ENCODE measurements at regions not wholly inside any gene's neighbourhood (a gene's known extent, or its start where the extent isn't known, plus 50 kb on each side); places are given as distances from the start of the nearest gene placed in this dataset.
"Not testable (repeated sequence)": the region's sequence is repeated elsewhere in the genome, so short reads cannot be mapped to it uniquely, and the experiment has no call there.

DNA sequence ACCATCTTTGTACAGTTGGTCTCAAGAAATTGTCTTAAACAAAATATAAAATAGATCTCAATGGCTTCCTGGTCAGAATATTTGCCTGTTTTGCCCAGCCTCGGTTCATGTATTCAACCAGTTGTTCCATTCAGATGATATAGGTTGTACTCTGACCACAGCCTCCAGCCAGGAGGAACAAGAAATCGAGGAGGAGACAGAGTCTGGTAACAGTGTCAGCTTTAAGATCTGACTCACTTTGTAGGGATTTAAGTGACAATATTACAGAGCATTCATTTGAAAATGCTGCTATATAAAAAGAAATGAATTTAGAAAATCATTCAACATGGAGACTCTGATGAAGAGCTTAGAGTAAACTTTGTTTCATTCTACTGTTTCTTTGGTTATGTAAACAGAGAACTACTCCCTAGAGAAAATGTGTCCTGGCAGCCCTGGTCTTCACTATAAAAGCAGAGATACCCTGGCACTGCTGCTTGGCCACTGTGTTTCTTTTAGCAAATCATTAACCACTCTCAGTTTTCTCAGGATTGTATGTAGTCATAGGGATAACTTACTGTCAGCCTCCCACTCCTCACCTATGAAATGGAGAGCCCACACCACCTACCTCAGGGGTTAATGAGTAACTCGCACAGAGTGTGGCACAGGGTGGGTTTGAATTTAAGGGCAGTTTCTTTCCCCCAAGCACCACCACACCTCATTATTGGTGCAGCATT, 53.5 kb downstream of the PAGE2 start:
- no peak for DNase-seq (ENCODE audit: low read depth, low spot score)

DNA sequence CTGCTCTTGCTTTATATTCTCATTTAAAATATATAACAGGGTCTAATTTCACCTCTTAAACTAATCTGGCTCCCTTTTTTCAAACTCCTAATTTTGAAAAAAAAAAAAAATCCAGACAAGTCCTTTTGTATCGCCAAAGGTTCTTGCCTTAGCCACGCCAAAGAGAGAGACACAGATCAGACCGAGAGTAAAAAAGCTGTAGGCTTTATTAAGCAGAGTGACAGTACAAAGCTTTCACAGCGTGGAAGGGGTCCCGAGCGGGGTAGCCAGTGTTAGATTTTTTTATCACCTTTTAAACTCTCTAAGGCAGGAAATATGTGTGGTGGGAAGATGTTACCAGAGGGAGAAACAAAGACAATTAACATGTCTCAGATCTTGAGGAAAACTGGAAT, 54.1 kb downstream of the PAGE2 start:
- no peak for DNase-seq (ENCODE audit: low read depth, low spot score)

DNA sequence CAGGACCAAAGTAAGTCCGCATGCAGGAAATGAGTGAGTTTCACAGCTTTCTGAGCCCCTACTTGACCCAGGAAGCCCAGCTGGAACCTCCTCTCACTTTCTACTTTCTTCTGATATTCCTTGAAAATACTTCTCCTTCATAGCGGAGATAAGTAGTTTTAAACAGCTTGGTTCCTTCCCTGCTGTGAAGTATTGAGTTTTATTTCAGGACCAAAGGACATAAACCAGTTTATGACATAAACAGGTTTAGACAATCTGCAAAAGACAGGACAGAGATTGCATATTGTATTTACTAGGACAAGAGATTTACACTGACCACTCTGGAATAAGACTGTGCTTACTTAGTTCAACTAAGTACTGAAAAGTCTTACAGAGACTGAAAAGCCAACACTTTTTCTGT, 54.8 kb downstream of the PAGE2 start:
- DNase-seq (ENCODE audit: low read depth, low spot score): no peak

DNA sequence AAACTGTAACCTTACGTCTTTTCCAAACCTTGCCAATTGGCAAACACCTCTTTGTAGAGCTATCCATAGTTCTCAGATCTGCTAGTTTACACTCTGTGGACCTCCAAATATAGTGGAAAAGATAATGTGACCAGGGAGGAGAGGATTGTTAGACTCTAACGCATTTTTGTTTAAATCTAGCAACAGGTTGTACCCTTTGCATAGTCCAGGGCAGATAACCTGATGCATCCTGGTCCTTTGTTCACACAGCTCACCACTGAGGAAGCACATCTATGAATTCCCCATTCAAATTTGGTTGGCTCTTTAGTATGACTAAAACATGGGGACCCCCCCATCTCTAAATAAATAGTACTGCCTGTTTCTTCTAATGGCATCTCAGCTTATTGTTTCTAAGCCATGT, 55.9 kb downstream of the PAGE2 start:
- no peak for DNase-seq (ENCODE audit: low read depth, low spot score)

DNA sequence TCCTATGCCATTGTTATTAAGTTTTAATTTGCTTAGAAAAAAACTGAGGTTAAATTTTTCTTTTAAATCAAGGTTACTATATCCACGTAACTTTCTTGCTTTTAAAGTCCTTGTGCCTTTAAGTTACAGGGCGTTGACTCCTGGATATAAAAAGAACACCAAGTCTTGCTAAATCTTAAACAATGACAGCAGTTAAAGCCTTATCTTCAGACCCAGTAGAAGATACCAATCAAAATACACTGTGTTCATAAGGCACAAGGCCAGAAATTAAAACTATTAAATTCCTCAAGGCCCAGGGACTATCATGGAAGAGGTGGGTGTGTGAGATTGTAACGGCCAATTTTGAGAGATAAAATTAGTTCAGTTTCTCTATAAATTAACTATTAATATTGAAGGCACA, 60.4 kb downstream of the PAGE2 start:
- DNase-seq (ENCODE audit: low read depth, low spot score): no peak

DNA sequence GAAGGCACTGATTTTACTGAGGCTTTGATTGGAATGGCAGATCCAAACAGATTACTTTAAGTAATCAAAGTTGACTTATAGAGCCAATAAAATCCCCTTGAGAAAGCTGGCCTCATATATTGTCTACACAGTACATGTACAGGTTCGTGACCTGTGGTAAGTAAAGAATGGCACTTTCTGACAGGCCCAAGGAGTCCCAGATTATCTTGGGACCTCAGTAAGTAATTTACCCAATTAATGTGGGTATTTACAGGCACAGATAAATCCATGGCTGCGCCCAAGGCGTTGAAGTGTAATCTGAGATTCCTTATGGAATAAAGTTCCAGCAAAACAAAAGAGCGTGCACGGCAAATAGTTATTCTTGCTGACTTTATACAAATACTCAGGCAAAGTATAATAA, 62.4 kb downstream of the PAGE2 start:
- DNase-seq (ENCODE audit: low read depth, low spot score): no peak

DNA sequence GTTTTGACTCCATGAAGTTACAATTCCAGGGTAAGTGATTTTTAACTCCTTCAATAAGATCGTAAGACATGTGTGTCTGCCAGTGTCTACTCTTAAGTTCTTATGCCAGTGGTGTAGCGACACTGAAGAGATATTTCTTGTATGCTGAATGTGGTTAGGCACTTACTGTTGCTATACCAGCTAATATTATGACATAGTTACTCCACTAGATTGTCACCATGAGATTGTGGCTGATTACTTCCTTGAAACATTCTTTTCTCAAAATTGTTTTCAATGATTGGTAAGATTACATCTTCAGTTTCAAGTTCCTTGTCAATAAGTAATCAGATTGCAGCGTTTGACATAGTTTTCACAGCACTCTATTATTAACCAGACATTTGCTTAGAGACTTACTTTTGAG, 60.6 kb upstream of the PAGE5 start:
- DNase-seq (ENCODE audit: low read depth, low spot score): no peak

DNA sequence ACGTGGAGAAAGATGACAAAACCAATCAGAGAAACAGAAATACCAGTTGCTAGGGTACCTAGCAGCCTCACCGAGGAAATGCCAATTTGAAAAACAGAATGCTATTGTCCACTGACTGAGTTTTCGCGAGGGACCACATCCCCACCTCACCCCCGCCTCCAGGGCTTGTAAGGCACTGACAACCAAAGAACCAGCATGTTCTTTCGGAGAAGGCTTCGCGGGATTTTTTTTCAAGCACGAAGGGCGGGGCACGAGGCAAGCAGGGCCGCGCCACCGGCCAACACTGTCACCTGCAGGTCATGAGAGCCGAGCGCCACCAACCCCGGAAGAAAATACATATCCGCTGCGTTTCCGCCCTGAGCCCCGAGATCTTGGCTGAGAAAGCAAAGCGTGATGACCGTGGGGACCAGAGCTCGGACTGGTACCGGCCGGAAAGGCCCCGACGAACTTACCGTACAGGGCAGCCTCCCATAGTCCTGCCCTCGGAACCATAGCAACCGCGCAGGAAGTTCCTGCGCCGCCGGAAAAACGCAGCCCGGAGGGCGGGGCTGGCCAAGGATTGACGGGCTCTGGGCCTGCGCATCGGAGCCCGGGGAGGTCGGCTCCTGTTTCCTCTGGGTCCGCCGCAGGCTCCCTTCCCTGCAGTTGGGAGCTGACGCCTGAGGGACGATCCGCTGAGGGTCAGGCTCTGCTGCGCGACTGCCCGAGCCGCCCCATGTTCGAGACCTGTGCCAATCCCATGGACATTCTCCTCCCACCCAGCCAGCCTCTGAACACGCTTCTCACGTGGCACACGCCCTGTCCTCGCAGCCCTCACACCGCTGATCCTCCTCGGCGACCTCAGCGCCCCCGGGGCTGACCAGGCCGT, 59.2 kb upstream of the PAGE5 start:
- peak; percentile 60 for DNase-seq (ENCODE audit: low read depth, low spot score)

DNA sequence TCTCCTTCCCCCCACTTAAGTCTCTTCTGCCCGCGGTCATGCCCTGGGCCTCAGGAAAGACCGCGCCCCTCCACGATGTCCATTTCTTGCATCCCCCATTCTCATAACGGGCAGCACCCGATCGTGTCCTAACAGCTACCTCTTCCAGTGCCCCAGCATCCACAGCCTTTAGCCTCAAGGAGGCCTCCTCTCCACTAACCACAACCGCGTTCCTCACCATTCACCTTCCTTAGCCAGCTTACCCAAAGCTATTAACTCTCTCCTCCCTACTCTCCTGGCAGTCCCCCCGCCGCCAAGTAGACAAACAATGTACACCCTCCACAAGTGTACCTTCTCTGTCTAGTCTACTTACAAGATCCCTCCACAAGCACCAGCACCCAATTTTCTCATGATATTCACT, 58.6 kb upstream of the PAGE5 start:
- DNase-seq (ENCODE audit: low read depth, low spot score): no peak

DNA sequence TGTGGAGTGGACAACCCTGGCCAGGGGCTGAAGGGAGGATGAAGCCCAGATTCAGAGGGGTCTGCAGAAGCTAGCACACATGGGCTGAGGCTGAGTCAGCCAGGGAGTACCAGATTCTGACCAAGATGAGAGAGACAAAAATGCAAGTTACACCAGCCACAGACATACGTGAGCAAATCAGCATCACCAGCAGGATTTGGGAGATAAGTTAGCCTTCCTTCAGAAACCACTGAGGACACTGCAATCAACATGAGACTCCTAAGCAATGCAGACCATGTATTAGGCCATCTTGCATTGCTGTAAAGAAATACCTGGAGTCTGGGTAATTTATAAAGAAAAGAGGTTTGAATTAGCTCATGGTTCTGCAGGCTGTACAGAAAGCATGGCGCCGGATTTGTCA, 57.0 kb upstream of the PAGE5 start:
- DNase-seq (ENCODE audit: low read depth, low spot score): no peak

DNA sequence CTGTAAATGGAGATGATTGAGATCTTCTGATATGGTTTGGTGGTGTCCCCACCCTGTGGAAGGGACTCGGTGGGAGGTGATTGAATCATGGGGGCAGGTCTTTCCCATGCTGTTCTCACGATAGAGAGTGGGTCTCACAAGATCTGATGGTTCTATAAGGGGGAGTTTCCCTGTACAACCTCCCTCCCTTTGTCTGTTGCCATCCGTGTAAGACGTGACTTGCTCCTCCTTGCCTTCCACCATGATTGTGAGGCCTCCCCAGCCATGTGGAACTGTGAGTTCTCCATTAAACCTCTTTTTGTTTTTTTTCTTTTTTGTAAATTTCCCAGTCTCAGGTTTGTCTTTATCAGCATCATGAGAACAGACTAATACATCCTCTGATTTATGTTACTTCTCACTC, 55.1 kb upstream of the PAGE5 start:
- DNase-seq (ENCODE audit: low read depth, low spot score): not testable (repeated sequence)

DNA sequence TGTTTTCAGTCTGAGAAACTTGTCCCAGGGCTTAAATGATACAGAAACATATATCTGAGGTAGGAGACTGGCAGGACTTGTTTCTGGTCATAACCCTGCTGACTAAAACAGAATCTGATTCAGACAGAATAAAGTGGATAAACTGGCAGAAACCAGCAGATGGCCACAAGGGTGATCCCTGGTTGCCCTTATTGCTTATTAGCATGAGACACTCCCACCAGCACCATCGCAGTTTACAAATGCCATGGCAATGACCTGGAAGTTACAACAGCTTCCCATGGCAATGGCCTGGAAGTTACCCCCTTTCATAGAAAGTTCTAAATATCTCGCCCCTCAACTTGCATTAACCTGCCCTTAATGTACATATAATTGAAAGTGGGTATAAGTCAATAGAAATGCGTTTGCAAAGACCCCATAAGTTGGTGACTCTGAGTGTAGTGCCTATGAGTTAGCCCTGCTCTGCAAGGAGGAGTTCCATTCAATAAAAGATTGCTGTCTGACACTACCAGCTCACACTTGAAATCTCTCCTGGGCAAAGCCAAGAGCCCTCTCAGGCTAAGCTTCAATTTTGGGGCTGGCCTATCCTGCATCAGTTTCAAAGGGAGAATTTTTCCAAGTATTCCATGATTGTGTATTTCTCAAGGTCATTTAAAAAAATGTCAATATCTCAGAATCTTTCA, 52.9 kb upstream of the PAGE5 start:
- no peak for DNase-seq (ENCODE audit: low read depth, low spot score)

DNA sequence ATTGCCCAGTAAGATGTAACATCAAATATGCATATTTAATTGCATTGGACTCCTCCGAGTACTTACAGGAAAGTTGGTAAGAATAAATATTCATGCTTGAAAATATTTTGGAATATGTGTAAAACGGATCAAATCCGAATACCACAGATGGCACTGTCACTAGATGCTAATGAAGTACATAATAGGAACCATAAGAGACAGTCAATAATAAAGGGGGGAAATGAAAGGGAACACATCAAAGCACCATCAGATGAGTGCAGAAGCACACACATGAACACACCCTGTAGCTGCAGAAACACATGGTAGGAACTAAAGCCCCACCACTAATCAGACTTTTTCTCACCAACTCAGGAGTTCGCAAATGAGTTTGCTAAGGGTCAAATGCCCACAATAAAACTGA, 52.2 kb upstream of the PAGE5 start:
- DNase-seq (ENCODE audit: low read depth, low spot score): no peak

DNA sequence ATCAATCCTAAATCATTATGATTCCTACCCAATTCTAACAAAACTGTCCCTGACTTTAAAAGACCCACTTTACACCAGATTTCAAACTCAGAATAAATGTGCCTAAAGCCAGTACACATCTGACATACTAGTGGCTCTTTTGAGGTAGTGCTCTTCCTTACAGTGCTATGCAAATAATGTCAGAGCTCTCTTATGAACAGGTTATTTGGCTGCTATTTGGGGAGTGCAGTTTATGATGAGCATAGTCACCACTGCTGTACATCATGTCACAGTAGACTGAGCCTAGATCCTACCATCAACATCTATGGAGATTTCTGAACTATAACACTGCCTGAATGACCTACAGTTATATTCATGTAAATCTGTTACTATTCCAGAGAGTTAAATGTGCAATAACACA, 50.4 kb upstream of the PAGE5 start:
- DNase-seq (ENCODE audit: low read depth, low spot score): no peak

All from pulmonary artery endothelial cell (primary cell).